OCI-LY7 (cell line): ENCODE measurements at regions not wholly inside any gene's neighbourhood (a gene's known extent, or its start where the extent isn't known, plus 50 kb on each side); places are given as distances from the start of the nearest gene placed in this dataset.

Experiments
- EZH2phosphoT487 ChIP-seq: fragments of 200-600 bp; sonication (generic); IDR thresholded peaks from 2 replicates; pipeline ENCODE4 v1.6.1; 2018; ENCODE audit warnings: low read depth, borderline replicate concordance, mild to moderate bottlenecking, mixed run types, antibody characterized with exemption, low read length, moderate library complexity, mixed read lengths
- TF ChIP-seq, protein P1 (sequence below): fragments of 200-600 bp; sonication (generic); conservative IDR thresholded peaks from 2 replicates; pipeline ENCODE4 v1.5.1; 2014; ENCODE audit warnings: mild to moderate bottlenecking, antibody characterized with exemption, low read length, moderate library complexity, mixed read lengths

DNA sequence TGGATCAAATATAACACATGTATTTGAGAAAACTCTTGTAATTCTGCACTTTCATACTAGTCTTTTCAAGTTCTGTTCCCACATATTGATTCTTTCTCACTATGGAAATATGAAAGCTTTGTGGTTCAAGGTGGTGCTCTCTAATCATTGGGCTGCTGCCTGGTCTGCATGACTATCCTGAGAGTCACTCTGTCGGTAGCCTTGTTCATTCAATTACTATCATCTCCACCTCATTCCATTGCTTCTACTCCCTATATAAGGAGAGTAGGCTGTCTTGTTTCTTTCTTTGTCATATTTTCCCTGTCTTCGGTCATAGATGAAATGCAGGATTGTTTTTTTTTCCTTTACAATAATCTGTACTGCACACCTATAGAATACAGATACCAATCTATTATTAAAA is 341.4 kb upstream of the ACTBL2 start:
- TF ChIP-seq, protein P1, sequence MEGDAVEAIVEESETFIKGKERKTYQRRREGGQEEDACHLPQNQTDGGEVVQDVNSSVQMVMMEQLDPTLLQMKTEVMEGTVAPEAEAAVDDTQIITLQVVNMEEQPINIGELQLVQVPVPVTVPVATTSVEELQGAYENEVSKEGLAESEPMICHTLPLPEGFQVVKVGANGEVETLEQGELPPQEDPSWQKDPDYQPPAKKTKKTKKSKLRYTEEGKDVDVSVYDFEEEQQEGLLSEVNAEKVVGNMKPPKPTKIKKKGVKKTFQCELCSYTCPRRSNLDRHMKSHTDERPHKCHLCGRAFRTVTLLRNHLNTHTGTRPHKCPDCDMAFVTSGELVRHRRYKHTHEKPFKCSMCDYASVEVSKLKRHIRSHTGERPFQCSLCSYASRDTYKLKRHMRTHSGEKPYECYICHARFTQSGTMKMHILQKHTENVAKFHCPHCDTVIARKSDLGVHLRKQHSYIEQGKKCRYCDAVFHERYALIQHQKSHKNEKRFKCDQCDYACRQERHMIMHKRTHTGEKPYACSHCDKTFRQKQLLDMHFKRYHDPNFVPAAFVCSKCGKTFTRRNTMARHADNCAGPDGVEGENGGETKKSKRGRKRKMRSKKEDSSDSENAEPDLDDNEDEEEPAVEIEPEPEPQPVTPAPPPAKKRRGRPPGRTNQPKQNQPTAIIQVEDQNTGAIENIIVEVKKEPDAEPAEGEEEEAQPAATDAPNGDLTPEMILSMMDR = no peak
- no peak for TF ChIP-seq EZH2phosphoT487
